ENCODE measurements at regions not wholly inside any gene's neighbourhood (a gene's known extent, or its start where the extent isn't known, plus 50 kb on each side); places are given as distances from the start of the nearest gene placed in this dataset.

DNA sequence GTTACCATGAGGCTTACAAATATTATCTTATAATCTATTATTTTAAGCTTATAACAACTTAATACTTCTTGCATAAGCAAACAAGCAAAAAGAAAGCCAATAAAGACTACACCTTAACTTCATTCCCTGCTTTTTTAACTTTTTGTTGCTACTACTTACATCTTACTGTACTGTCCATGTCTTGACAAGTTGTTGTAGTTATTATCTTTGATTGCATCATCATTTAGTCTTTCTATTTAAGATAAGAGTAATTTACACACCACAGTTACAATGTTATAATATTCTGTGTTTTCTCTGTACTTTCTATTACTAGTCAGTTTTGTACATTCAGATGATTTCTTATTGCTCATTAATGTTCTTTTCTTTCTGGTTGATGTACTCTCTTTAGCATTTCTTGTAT is 346.6 kb downstream of the SMARCA1 start:
- TF ChIP-seq, protein P1, sequence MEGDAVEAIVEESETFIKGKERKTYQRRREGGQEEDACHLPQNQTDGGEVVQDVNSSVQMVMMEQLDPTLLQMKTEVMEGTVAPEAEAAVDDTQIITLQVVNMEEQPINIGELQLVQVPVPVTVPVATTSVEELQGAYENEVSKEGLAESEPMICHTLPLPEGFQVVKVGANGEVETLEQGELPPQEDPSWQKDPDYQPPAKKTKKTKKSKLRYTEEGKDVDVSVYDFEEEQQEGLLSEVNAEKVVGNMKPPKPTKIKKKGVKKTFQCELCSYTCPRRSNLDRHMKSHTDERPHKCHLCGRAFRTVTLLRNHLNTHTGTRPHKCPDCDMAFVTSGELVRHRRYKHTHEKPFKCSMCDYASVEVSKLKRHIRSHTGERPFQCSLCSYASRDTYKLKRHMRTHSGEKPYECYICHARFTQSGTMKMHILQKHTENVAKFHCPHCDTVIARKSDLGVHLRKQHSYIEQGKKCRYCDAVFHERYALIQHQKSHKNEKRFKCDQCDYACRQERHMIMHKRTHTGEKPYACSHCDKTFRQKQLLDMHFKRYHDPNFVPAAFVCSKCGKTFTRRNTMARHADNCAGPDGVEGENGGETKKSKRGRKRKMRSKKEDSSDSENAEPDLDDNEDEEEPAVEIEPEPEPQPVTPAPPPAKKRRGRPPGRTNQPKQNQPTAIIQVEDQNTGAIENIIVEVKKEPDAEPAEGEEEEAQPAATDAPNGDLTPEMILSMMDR (IDR thresholded peaks at IDR 0.05), result no peak
- H3K27ac ChIP-seq, result no peak overlapping the region
- H3K9me3 ChIP-seq, result no peaks in the 10 kb centered on the region
- no peaks in the 10 kb centered on the region for H3K27me3 ChIP-seq
- no peak overlapping the region for H3K9ac ChIP-seq (ENCODE audit: low read depth in 2 of 2, low read length in 2 of 2)
- no peak for DNase-seq
- intact Hi-C loops (cut with DNase I), result no loop called here
- no peaks in the 10 kb centered on the region for H3K4me1 ChIP-seq
- H3K36me3 ChIP-seq, result no peaks in the 10 kb centered on the region
- H3K4me3 ChIP-seq, result no peak overlapping the region

DNA sequence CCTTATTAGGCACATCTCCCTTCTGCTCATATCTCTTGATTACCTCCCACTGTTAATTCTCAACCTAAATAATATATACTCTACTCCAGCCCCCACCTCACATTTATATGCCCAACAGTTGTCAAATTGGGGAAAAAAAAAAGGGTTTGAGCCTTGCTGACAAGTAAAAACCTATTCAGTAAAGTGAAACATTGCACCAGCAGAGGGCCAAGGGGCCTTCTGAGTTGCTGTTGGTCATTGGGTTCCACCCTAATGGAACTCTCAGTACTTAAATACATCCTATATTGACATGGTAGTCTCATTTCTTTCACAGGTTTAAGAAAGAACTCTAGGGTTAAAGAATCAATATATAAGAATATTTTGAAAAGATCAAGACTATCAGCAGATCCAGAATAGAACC is 362.2 kb downstream of the SMARCA1 start:
- no peak overlapping the region for H3K27ac ChIP-seq
- no peaks in the 10 kb centered on the region for H3K27me3 ChIP-seq
- no peak overlapping the region for H3K9ac ChIP-seq (ENCODE audit: low read depth in 2 of 2, low read length in 2 of 2)
- TF ChIP-seq, protein P1 (IDR thresholded peaks at IDR 0.05), result no peak
- intact Hi-C loops (cut with DNase I), result no loop called here
- H3K36me3 ChIP-seq, result no peaks in the 10 kb centered on the region
- DNase-seq, result no peak
- no peaks in the 10 kb centered on the region for H3K9me3 ChIP-seq
- no peaks in the 10 kb centered on the region for H3K4me1 ChIP-seq
- H3K4me3 ChIP-seq, result no peak overlapping the region

DNA sequence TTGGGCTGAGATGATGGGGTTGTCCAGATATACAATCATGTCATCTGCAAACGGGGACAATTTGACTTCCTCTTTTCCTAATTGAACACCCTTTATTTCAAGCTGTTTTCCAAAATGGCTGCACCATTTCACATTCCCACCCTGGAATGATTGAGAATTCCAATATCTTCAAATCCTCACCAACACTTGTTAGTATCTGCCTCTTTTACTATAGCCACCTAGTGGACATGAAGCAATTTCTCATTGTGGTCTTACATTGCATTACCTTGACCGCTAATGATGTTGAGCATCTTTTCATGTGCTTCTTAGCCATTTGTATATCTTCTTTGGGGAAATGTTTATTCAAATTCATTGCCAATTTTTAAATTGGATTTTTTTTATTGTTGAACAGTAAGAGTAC is 364.8 kb downstream of the SMARCA1 start:
- DNase-seq, result no peak
- Histone ChIP-seq H3K9me3 (no peaks in the 10 kb centered on the region), H3K27me3 (no peaks in the 10 kb centered on the region), H3K4me1 (no peaks in the 10 kb centered on the region), H3K27ac (no peak overlapping the region), H3K36me3 (no peaks in the 10 kb centered on the region), H3K9ac (ENCODE audit: low read depth in 2 of 2, low read length in 2 of 2) (no peak overlapping the region), H3K4me3 (no peak overlapping the region)
- TF ChIP-seq, protein P1 (IDR thresholded peaks at IDR 0.05), result no peak
- intact Hi-C loops (cut with DNase I), result no loop called here

DNA sequence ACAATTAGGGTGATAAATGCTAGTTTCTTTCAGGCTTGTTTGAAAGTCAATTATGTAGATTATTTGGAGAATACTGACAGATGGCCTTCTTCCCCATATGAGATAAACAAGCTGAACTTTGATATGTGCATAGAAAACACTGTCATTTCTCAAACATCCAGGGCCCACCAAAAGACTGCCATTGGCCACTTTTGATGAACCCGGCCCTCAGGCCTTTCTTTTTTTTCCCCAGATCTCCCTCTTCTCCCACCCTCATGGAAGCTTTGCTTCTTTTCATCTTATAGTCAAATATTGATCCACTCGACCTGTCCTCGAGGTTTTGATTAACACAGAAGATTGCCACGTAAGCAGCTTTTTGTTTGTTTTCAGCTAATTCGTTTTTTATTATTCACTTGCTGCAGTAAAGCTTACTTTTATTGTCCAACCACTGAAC is 377.4 kb downstream of the SMARCA1 start:
- H3K27ac ChIP-seq, result no peak overlapping the region
- no peak overlapping the region for H3K4me3 ChIP-seq
- intact Hi-C loops (cut with DNase I), result no loop called here
- H3K9ac ChIP-seq (ENCODE audit: low read depth in 2 of 2, low read length in 2 of 2), result no peak overlapping the region
- H3K27me3 ChIP-seq, result no peaks in the 10 kb centered on the region
- no peaks in the 10 kb centered on the region for H3K36me3 ChIP-seq
- no peaks in the 10 kb centered on the region for H3K4me1 ChIP-seq
- no peaks in the 10 kb centered on the region for H3K9me3 ChIP-seq
- TF ChIP-seq, protein P1 (IDR thresholded peaks at IDR 0.05), result no peak
- no peak for DNase-seq

DNA sequence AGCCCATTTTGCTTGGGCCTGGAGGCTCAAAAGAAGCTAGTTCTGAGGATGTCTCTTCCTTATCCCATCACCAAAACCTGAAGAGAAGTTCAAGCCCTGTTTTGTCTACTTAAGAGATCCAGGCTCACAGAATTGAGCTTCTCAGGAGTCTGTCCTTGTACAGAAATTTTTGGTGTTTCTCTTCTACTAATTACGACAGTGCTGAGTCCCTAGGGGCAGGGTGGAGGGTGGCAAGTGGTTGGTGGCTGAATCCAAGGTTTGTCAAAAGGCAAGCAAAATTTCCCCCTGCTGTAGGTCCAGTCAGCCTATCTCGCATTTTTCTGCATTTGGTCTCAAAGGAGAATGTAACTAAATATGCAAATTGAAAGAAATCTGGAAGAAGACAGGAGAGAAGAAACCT is 377.9 kb downstream of the SMARCA1 start:
- TF ChIP-seq, protein P1 (IDR thresholded peaks at IDR 0.05), result no peak
- H3K27me3 ChIP-seq, result no peaks in the 10 kb centered on the region
- no peak overlapping the region for H3K9ac ChIP-seq (ENCODE audit: low read depth in 2 of 2, low read length in 2 of 2)
- H3K4me3 ChIP-seq, result no peak overlapping the region
- intact Hi-C loops (cut with DNase I), result no loop called here
- H3K36me3 ChIP-seq, result no peaks in the 10 kb centered on the region
- DNase-seq, result no peak
- no peaks in the 10 kb centered on the region for H3K9me3 ChIP-seq
- H3K4me1 ChIP-seq, result no peaks in the 10 kb centered on the region
- no peak overlapping the region for H3K27ac ChIP-seq

Data from colonic mucosa (tissue), 4 donors.